Calu3 (cell line): ENCODE measurements at regions not wholly inside any gene's neighbourhood (a gene's known extent, or its start where the extent isn't known, plus 50 kb on each side); places are given as distances from the start of the nearest gene placed in this dataset.

Source experiments
- BruUV-seq: library from RNA; stranded (reverse); fragments of 400-500 nt; replicated peaks from 2 replicates; lab custom pipeline; 2021; lab: Mats Ljungman, UMichigan
- CTCF ChIA-PET: fragments of 300-600 bp; sonication (Branson Sonifier 250); formaldehyde crosslinking; loops from one replicate; lab custom pipeline; 2022; ENCODE audit warnings: antibody characterized with exemption; lab: Charles Lee
- DNase-seq: peaks from one replicate; pipeline ENCODE4 v3.0.0; 2022
- H3K27ac Mint-ChIP-seq: one replicate; pipeline ENCODE4 v1.8.0; 2022; ENCODE audit warnings: mixed read lengths; ENCODE audit not compliant: unreplicated experiment
- H3K27me3 Mint-ChIP-seq: one replicate; pipeline ENCODE4 v1.8.0; 2022; ENCODE audit warnings: mixed read lengths; ENCODE audit not compliant: unreplicated experiment
- H3K36me3 Mint-ChIP-seq: one replicate; pipeline ENCODE4 v1.8.0; 2022; ENCODE audit warnings: mild to moderate bottlenecking, moderate library complexity, mixed read lengths; ENCODE audit not compliant: insufficient read depth, unreplicated experiment
- H3K4me1 Mint-ChIP-seq: one replicate; pipeline ENCODE4 v1.8.0; 2022; ENCODE audit warnings: mild to moderate bottlenecking, low read depth, mixed read lengths; ENCODE audit not compliant: unreplicated experiment
- H3K4me3 Mint-ChIP-seq: one replicate; pipeline ENCODE4 v1.8.0; 2022; ENCODE audit warnings: mild to moderate bottlenecking, low read depth, moderate library complexity, mixed read lengths; ENCODE audit not compliant: unreplicated experiment
- H3K9me3 Mint-ChIP-seq: one replicate; pipeline ENCODE4 v1.8.0; 2022; ENCODE audit warnings: low read depth, mixed read lengths; ENCODE audit not compliant: unreplicated experiment
- intact Hi-C: fragments of 100-400 bp; cut with micrococcal nuclease; formaldehyde crosslinking; loops from one replicate; pipeline ENCODE4 v1.10.0; 2022; ENCODE audit not compliant: unreplicated experiment
- TF ChIP-seq, protein P1 (sequence below): fragments of 200-600 bp; IDR thresholded peaks from one replicate; pipeline ENCODE4 v1.8.0; 2022; ENCODE audit warnings: antibody characterized with exemption; ENCODE audit not compliant: unreplicated experiment

DNA sequence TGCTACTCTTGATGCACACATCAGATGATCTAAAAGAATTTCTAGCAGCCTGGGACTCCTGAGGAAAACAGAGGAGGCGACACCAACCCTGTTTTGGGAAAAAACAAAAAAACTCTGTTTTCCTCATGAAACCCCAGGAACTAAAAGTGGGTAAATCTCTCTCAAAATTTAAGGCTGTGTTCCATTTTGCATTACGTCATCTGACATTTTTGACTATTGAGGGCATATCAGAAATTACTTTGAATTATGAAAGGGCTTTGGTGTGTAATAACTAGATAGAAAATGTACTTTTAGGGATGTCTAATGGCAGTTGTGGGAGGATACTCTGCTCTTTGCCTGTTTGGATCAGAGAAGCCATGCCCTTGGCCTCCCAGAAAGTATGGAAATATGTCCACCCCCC, 963.0 kb downstream of the CNTNAP5 start:
- Mint-ChIP-seq H3K9me3 (peaks cover 12% of the 10 kb centered on the region), H3K36me3 (no peaks in the 10 kb centered on the region)
- no TSS peak for BruUV-seq

DNA sequence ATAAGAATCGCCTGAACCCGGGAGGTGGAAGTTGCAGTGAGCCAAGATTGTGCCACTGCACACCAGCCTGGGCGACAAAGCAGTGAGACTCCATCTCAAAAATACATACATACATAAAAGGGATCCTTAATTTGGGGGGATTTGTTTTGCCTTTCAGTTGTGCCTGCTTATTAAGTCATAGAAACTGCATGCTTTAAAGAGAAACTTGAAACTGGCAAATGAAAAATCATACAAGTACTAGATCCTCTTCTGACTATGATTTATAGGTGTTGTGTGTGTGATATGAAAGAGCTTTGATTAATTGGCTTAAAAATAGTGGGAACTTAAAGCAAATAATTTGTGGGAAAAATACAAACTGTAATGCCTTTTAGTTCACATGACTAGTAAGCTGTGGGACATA, 963.7 kb downstream of the CNTNAP5 start:
- H3K9me3 Mint-ChIP-seq = peaks cover 12% of the 10 kb centered on the region
- intact Hi-C loops = no loop called here
- TF ChIP-seq, protein P1, sequence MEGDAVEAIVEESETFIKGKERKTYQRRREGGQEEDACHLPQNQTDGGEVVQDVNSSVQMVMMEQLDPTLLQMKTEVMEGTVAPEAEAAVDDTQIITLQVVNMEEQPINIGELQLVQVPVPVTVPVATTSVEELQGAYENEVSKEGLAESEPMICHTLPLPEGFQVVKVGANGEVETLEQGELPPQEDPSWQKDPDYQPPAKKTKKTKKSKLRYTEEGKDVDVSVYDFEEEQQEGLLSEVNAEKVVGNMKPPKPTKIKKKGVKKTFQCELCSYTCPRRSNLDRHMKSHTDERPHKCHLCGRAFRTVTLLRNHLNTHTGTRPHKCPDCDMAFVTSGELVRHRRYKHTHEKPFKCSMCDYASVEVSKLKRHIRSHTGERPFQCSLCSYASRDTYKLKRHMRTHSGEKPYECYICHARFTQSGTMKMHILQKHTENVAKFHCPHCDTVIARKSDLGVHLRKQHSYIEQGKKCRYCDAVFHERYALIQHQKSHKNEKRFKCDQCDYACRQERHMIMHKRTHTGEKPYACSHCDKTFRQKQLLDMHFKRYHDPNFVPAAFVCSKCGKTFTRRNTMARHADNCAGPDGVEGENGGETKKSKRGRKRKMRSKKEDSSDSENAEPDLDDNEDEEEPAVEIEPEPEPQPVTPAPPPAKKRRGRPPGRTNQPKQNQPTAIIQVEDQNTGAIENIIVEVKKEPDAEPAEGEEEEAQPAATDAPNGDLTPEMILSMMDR = no peak

More for the DNA sequence above, 963.0 kb downstream of the CNTNAP5 start:
- TF ChIP-seq, protein P1 = no peak
- H3K27me3 Mint-ChIP-seq = no peaks in the 10 kb centered on the region
- CTCF ChIA-PET = no interaction called here
- H3K4me3 Mint-ChIP-seq = no peak overlapping the region
- H3K4me1 Mint-ChIP-seq = no peaks in the 10 kb centered on the region
- DNase-seq = no peak
- no peak overlapping the region for H3K27ac Mint-ChIP-seq
- intact Hi-C loops = no loop called here

DNA sequence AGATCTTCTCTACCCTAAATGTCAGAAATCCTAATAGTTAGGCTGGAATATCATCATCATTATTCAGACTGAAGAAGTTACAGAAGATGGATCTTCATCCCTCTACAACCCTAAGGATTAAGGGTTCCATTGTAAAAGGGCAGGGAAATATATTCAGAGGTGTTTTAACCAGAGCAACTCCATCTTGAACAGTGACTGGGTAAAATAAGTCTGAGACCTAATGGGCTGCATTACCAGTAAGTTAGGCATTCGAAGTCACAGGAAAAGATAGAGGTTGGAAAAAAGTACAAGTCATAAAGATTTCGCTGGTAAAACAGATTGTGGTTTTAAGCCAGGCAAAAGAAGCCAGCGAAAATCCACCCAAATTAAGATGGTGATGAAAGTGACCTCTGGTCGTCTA, 968.7 kb downstream of the CNTNAP5 start:
- DNase-seq = no peak
- no peaks in the 10 kb centered on the region for H3K36me3 Mint-ChIP-seq
- H3K4me1 Mint-ChIP-seq = no peaks in the 10 kb centered on the region
- TF ChIP-seq, protein P1 = no peak
- peaks cover 12% of the 10 kb centered on the region for H3K9me3 Mint-ChIP-seq
- H3K27me3 Mint-ChIP-seq = no peaks in the 10 kb centered on the region
- BruUV-seq = no TSS peak
- no peak overlapping the region for H3K4me3 Mint-ChIP-seq
- intact Hi-C loops = no loop called here
- no peak overlapping the region for H3K27ac Mint-ChIP-seq
- CTCF ChIA-PET = no interaction called here

More for the DNA sequence above, 963.7 kb downstream of the CNTNAP5 start:
- H3K36me3 Mint-ChIP-seq = no peaks in the 10 kb centered on the region
- CTCF ChIA-PET = no interaction called here
- BruUV-seq = no TSS peak
- H3K27ac Mint-ChIP-seq = no peak overlapping the region
- H3K27me3 Mint-ChIP-seq = no peaks in the 10 kb centered on the region
- H3K4me1 Mint-ChIP-seq = no peaks in the 10 kb centered on the region
- DNase-seq = no peak
- no peak overlapping the region for H3K4me3 Mint-ChIP-seq

DNA sequence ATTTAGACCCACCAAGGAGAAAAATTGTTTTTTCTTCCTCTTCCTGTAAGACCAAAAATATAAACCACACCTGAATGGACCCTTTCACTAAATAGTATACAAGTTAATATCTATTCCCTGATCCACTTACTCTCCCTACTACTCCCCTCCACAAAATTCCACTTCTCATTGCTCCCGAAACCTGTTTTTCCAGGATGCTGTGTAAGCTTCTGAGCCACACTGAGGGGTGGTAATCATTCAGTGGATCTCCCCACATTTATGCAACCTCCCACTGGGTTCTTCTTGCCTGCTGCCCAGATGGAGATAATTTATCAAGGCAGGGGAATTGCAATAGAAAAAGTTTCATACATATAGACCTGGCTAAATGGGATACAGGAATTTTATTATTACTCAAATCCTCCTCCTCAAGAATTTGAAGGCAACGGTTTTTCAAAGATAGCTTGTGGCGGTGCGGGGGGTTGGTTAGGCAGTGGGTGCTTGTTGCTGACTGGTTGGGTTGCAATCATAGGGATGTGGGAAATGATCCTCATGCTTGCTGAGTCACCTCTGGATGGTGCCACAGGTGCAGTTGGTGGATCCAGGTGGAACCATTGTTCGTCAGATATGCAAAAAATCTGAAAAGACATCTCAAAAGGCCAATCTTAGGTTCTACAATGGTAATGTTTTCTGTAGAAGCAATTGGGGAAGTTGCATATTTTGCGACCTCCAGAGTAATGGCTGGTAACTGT, 970.3 kb downstream of the CNTNAP5 start:
- Mint-ChIP-seq H3K27ac (no peak overlapping the region), H3K4me1 (no peaks in the 10 kb centered on the region), H3K9me3 (peaks cover 15% of the 10 kb centered on the region), H3K4me3 (no peak overlapping the region), H3K36me3 (no peaks in the 10 kb centered on the region), H3K27me3 (no peaks in the 10 kb centered on the region)
- TF ChIP-seq, protein P1 = no peak
- CTCF ChIA-PET = no interaction called here
- intact Hi-C loops = no loop called here
- DNase-seq = no peak
- BruUV-seq = no TSS peak
